GM23338 (cell line): ENCODE measurements at regions not wholly inside any gene's neighbourhood (a gene's known extent, or its start where the extent isn't known, plus 50 kb on each side); places are given as distances from the start of the nearest gene placed in this dataset.

Experiments used
- ATAC-seq: fragments of 200-7000 bp; cut with Tn5 transposase; 3 replicates; pipeline ENCODE4 v1.9.1; 2020
- DNase-seq: peaks from one replicate; pipeline ENCODE4 v3.0.0-alpha.2; 2015; ENCODE audit warnings: low spot score
- H2AFZ ChIP-seq: fragments of 200-600 bp; sonication (generic); 2 replicates; pipeline ENCODE4 v1.8.0; 2016; ENCODE audit warnings: antibody characterized with exemption, mild to moderate bottlenecking, moderate library complexity
- H3F3A ChIP-seq: fragments of 200-600 bp; sonication (generic); replicated peaks from 2 replicates; pipeline ENCODE4 v1.8.0; 2017; ENCODE audit warnings: antibody characterized with exemption, mixed run types, low read depth
- H3K27ac ChIP-seq: fragments of 200-600 bp; sonication (generic); 2 replicates; pipeline ENCODE4 v1.6.1; 2016; ENCODE audit warnings: low read depth
- H3K27me3 ChIP-seq: fragments of 200-600 bp; sonication (generic); 2 replicates; pipeline ENCODE4 v1.8.0; 2016; ENCODE audit warnings: mild to moderate bottlenecking, mixed run types, moderate library complexity; ENCODE audit not compliant: insufficient read depth
- H3K36me3 ChIP-seq: fragments of 200-600 bp; sonication (generic); 2 replicates; pipeline ENCODE4 v1.8.0; 2016; ENCODE audit warnings: mild to moderate bottlenecking; ENCODE audit not compliant: insufficient read depth
- H3K4me1 ChIP-seq: fragments of 200-600 bp; sonication (generic); 2 replicates; pipeline ENCODE4 v1.8.0; 2016; ENCODE audit warnings: mild to moderate bottlenecking, moderate library complexity; ENCODE audit not compliant: insufficient read depth
- H3K4me2 ChIP-seq: fragments of 200-600 bp; sonication (generic); 2 replicates; pipeline ENCODE4 v1.7.1; 2017; ENCODE audit warnings: mixed run types
- H3K4me3 ChIP-seq: fragments of 200-600 bp; sonication (generic); 2 replicates; pipeline ENCODE4 v1.6.1; 2016; ENCODE audit warnings: mixed run types
- H3K79me2 ChIP-seq: fragments of 200-600 bp; sonication (generic); replicated peaks from 2 replicates; pipeline ENCODE4 v1.8.0; 2017; ENCODE audit warnings: mild to moderate bottlenecking; ENCODE audit not compliant: insufficient read depth
- H3K9me2 ChIP-seq: fragments of 200-600 bp; sonication (generic); 2 replicates; pipeline ENCODE4 v1.8.0; 2017; ENCODE audit not compliant: insufficient read depth
- H4K20me1 ChIP-seq: fragments of 200-600 bp; sonication (generic); replicated peaks from 2 replicates; pipeline ENCODE4 v1.8.0; 2017; ENCODE audit warnings: mild to moderate bottlenecking; ENCODE audit not compliant: insufficient read depth
- H3K27ac Mint-ChIP-seq: 2 replicates; pipeline ENCODE4 v1.8.0; 2020; ENCODE audit warnings: inconsistent platforms, mild to moderate bottlenecking, moderate library complexity, mixed read lengths
- H3K27me3 Mint-ChIP-seq: 3 replicates; pipeline ENCODE4 v1.8.0; 2022; ENCODE audit warnings: low read depth, mild to moderate bottlenecking, moderate library complexity, mixed read lengths, inconsistent platforms; ENCODE audit not compliant: insufficient read depth, poor library complexity
- H3K36me3 Mint-ChIP-seq: 3 replicates; pipeline ENCODE4 v1.8.0; 2021; ENCODE audit warnings: low read depth, mild to moderate bottlenecking, inconsistent platforms, moderate library complexity, mixed read lengths
- H3K4me1 Mint-ChIP-seq: 3 replicates; pipeline ENCODE4 v1.8.0; 2020; ENCODE audit warnings: mild to moderate bottlenecking, inconsistent platforms, mixed read lengths
- H3K4me3 Mint-ChIP-seq: 3 replicates; pipeline ENCODE4 v1.8.0; 2021; ENCODE audit warnings: moderate library complexity, mild to moderate bottlenecking, inconsistent platforms, mixed read lengths
- H3K9me3 Mint-ChIP-seq: 3 replicates; pipeline ENCODE4 v1.8.0; 2020; ENCODE audit warnings: moderate library complexity, mild to moderate bottlenecking, inconsistent platforms, mixed read lengths
- CREB1 ChIP-seq: fragments of 250-450 bp; sonication (Bioruptor Pico); IDR thresholded peaks from 2 replicates; pipeline ENCODE4 v1.5.0; 2020; ENCODE audit warnings: low read depth, mild to moderate bottlenecking, moderate library complexity
- EZH2 ChIP-seq: fragments of 200-600 bp; sonication (generic); IDR thresholded peaks from one replicate; pipeline ENCODE4 v1.8.0; 2017; ENCODE audit warnings: antibody characterized with exemption, mild to moderate bottlenecking, low read depth; ENCODE audit not compliant: unreplicated experiment
- EZH2phosphoT487 ChIP-seq: fragments of 200-600 bp; sonication (generic); IDR thresholded peaks from one replicate; pipeline ENCODE4 v1.8.1; 2018; ENCODE audit warnings: antibody characterized with exemption; ENCODE audit not compliant: unreplicated experiment
- JUNB ChIP-seq: IDR thresholded peaks from one replicate; pipeline ENCODE4 v1.6.1; 2016; ENCODE audit warnings: antibody characterized with exemption; ENCODE audit not compliant: unreplicated experiment
- NANOG ChIP-seq: IDR thresholded peaks from 2 replicates; pipeline ENCODE4 v1.6.1; 2016; ENCODE audit warnings: antibody characterized with exemption, borderline replicate concordance
- POLR2AphosphoS5 ChIP-seq: IDR thresholded peaks from 2 replicates; pipeline ENCODE4 v1.6.1; 2016; ENCODE audit warnings: antibody characterized with exemption, low read depth
- STAT1 ChIP-seq: IDR thresholded peaks from one replicate; pipeline ENCODE4 v1.6.1; 2016; ENCODE audit warnings: antibody characterized with exemption; ENCODE audit not compliant: unreplicated experiment
- ZNF114 ChIP-seq: fragments of 250-450 bp; sonication (Bioruptor Pico); IDR thresholded peaks from 2 replicates; pipeline ENCODE4 v1.5.0; 2020; ENCODE audit warnings: mild to moderate bottlenecking, moderate library complexity
- ZNF331 ChIP-seq: fragments of 250-450 bp; sonication (Bioruptor Pico); IDR thresholded peaks from 2 replicates; pipeline ENCODE4 v1.5.0; 2020; ENCODE audit warnings: low read depth, mild to moderate bottlenecking, moderate library complexity
- TF ChIP-seq, protein P1 (sequence below): fragments of 250-450 bp; sonication (Bioruptor Pico); IDR thresholded peaks from 2 replicates; pipeline ENCODE4 v1.5.0; 2020; ENCODE audit warnings: mild to moderate bottlenecking, moderate library complexity
- TF ChIP-seq, protein P2 (sequence below): IDR thresholded peaks from 2 replicates; pipeline ENCODE4 v1.6.1; 2016; ENCODE audit warnings: antibody characterized with exemption
- TF ChIP-seq, protein P3 (sequence below), 2 experiments: fragments of 200-600 bp in 1 of 2; sonication (generic) in 1 of 2; conservative IDR thresholded peaks; 2 replicates each; pipeline versions ENCODE4 v1.5.1 to v1.6.1; 2016 to 2017; ENCODE audit warnings: antibody characterized with exemption in 2 of 2, low read depth in 2 of 2, mild to moderate bottlenecking in 2 of 2, moderate library complexity in 1 of 2
- TF ChIP-seq, protein P4 (sequence below): IDR thresholded peaks from one replicate; pipeline ENCODE4 v1.6.1; 2018; ENCODE audit warnings: antibody characterized with exemption; ENCODE audit not compliant: unreplicated experiment

DNA sequence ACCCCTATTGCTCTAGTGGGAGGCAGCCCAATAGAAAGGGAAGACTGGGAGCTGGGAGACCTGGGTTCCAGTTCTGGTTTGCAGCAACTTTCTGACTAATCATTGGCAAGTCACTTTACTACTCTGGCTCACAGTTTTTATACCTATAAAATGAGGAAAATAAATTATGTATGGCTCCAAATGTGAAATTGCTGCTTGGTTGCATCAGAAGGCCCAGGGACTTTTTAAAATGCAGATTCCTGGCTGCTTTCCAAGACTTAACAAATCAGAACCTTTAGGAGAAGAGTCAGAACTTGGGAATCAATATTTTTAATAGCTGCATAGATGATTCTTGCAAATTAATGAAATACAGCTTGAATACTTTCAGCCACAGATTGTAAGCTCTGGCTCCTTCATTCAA lies 943.9 kb downstream of the EPHA4 start:
- DNase-seq (no peak), ATAC-seq (no peak)
- Histone ChIP-seq H3K79me2 (no peaks in the 10 kb centered on the region), H3K27ac (no peak overlapping the region), H3K4me3 (no peak overlapping the region), H3K36me3 (no peaks in the 10 kb centered on the region), H4K20me1 (no peaks in the 10 kb centered on the region), H3K4me2 (no peak overlapping the region), H3F3A (no peaks in the 10 kb centered on the region), H3K27me3 (no peaks in the 10 kb centered on the region), H3K9me2 (no peaks in the 10 kb centered on the region), H2AFZ (no peak overlapping the region), H3K4me1 (no peaks in the 10 kb centered on the region)
- Mint-ChIP-seq H3K9me3 (no peaks in the 10 kb centered on the region), H3K27me3 (no peaks in the 10 kb centered on the region), H3K4me3 (no peak overlapping the region), H3K36me3 (no peaks in the 10 kb centered on the region), H3K27ac (no peak overlapping the region), H3K4me1 (no peaks in the 10 kb centered on the region)
- TF ChIP-seq EZH2phosphoT487 (no peak), EZH2 (no peak), ZNF114 (CRISPR knock-in tag) (no peak), POLR2AphosphoS5 (no peak), ZNF331 (CRISPR knock-in tag) (no peak), JUNB (no peak), STAT1 (no peak), NANOG (no peak), CREB1 (no peak)
- TF ChIP-seq, protein P1, sequence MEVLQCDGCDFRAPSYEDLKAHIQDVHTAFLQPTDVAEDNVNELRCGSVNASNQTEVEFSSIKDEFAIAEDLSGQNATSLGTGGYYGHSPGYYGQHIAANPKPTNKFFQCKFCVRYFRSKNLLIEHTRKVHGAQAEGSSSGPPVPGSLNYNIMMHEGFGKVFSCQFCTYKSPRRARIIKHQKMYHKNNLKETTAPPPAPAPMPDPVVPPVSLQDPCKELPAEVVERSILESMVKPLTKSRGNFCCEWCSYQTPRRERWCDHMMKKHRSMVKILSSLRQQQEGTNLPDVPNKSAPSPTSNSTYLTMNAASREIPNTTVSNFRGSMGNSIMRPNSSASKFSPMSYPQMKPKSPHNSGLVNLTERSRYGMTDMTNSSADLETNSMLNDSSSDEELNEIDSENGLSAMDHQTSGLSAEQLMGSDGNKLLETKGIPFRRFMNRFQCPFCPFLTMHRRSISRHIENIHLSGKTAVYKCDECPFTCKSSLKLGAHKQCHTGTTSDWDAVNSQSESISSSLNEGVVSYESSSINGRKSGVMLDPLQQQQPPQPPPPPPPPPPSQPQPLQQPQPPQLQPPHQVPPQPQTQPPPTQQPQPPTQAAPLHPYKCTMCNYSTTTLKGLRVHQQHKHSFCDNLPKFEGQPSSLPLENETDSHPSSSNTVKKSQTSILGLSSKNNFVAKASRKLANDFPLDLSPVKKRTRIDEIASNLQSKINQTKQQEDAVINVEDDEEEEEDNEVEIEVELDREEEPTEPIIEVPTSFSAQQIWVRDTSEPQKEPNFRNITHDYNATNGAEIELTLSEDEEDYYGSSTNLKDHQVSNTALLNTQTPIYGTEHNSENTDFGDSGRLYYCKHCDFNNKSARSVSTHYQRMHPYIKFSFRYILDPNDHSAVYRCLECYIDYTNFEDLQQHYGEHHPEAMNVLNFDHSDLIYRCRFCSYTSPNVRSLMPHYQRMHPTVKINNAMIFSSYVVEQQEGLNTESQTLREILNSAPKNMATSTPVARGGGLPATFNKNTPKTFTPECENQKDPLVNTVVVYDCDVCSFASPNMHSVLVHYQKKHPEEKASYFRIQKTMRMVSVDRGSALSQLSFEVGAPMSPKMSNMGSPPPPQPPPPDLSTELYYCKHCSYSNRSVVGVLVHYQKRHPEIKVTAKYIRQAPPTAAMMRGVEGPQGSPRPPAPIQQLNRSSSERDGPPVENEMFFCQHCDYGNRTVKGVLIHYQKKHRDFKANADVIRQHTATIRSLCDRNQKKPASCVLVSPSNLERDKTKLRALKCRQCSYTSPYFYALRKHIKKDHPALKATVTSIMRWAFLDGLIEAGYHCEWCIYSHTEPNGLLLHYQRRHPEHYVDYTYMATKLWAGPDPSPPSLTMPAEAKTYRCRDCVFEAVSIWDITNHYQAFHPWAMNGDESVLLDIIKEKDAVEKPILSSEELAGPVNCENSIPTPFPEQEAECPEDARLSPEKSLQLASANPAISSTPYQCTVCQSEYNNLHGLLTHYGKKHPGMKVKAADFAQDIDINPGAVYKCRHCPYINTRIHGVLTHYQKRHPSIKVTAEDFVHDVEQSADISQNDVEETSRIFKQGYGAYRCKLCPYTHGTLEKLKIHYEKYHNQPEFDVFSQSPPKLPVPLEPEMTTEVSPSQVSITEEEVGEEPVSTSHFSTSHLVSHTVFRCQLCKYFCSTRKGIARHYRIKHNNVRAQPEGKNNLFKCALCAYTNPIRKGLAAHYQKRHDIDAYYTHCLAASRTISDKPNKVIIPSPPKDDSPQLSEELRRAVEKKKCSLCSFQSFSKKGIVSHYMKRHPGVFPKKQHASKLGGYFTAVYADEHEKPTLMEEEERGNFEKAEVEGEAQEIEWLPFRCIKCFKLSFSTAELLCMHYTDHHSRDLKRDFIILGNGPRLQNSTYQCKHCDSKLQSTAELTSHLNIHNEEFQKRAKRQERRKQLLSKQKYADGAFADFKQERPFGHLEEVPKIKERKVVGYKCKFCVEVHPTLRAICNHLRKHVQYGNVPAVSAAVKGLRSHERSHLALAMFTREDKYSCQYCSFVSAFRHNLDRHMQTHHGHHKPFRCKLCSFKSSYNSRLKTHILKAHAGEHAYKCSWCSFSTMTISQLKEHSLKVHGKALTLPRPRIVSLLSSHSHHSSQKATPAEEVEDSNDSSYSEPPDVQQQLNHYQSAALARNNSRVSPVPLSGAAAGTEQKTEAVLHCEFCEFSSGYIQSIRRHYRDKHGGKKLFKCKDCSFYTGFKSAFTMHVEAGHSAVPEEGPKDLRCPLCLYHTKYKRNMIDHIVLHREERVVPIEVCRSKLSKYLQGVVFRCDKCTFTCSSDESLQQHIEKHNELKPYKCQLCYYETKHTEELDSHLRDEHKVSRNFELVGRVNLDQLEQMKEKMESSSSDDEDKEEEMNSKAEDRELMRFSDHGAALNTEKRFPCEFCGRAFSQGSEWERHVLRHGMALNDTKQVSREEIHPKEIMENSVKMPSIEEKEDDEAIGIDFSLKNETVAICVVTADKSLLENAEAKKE (CRISPR knock-in tag) = no peak
- TF ChIP-seq, protein P2, sequence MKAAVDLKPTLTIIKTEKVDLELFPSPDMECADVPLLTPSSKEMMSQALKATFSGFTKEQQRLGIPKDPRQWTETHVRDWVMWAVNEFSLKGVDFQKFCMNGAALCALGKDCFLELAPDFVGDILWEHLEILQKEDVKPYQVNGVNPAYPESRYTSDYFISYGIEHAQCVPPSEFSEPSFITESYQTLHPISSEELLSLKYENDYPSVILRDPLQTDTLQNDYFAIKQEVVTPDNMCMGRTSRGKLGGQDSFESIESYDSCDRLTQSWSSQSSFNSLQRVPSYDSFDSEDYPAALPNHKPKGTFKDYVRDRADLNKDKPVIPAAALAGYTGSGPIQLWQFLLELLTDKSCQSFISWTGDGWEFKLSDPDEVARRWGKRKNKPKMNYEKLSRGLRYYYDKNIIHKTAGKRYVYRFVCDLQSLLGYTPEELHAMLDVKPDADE = no peak
- TF ChIP-seq, protein P3, sequence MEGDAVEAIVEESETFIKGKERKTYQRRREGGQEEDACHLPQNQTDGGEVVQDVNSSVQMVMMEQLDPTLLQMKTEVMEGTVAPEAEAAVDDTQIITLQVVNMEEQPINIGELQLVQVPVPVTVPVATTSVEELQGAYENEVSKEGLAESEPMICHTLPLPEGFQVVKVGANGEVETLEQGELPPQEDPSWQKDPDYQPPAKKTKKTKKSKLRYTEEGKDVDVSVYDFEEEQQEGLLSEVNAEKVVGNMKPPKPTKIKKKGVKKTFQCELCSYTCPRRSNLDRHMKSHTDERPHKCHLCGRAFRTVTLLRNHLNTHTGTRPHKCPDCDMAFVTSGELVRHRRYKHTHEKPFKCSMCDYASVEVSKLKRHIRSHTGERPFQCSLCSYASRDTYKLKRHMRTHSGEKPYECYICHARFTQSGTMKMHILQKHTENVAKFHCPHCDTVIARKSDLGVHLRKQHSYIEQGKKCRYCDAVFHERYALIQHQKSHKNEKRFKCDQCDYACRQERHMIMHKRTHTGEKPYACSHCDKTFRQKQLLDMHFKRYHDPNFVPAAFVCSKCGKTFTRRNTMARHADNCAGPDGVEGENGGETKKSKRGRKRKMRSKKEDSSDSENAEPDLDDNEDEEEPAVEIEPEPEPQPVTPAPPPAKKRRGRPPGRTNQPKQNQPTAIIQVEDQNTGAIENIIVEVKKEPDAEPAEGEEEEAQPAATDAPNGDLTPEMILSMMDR (conservative IDR thresholded peaks at IDR 0.05; ENCODE audit: low read depth in 2 of 2) = no peak
- TF ChIP-seq, protein P4, sequence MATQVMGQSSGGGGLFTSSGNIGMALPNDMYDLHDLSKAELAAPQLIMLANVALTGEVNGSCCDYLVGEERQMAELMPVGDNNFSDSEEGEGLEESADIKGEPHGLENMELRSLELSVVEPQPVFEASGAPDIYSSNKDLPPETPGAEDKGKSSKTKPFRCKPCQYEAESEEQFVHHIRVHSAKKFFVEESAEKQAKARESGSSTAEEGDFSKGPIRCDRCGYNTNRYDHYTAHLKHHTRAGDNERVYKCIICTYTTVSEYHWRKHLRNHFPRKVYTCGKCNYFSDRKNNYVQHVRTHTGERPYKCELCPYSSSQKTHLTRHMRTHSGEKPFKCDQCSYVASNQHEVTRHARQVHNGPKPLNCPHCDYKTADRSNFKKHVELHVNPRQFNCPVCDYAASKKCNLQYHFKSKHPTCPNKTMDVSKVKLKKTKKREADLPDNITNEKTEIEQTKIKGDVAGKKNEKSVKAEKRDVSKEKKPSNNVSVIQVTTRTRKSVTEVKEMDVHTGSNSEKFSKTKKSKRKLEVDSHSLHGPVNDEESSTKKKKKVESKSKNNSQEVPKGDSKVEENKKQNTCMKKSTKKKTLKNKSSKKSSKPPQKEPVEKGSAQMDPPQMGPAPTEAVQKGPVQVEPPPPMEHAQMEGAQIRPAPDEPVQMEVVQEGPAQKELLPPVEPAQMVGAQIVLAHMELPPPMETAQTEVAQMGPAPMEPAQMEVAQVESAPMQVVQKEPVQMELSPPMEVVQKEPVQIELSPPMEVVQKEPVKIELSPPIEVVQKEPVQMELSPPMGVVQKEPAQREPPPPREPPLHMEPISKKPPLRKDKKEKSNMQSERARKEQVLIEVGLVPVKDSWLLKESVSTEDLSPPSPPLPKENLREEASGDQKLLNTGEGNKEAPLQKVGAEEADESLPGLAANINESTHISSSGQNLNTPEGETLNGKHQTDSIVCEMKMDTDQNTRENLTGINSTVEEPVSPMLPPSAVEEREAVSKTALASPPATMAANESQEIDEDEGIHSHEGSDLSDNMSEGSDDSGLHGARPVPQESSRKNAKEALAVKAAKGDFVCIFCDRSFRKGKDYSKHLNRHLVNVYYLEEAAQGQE = no peak
